Spinal cord (tissue), 9 donors: ENCODE measurements at regions not wholly inside any gene's neighbourhood (a gene's known extent, or its start where the extent isn't known, plus 50 kb on each side); places are given as distances from the start of the nearest gene placed in this dataset.
"Not testable (repeated sequence)": the region's sequence is repeated elsewhere in the genome, so short reads cannot be mapped to it uniquely, and the experiment has no call there.

Source experiments
- DNase-seq, 6 donors: peaks; one replicate each; pipeline versions ENCODE4 v3.0.0 to v3.0.0-alpha.2; 2013 to 2015; ENCODE audit warnings: low spot score in 6 of 6, low read depth in 4 of 6
- H3K27ac ChIP-seq: one replicate; pipeline ENCODE4 v1.5.1; 2013; ENCODE audit warnings: low read depth, low read length, control low read depth
- H3K27me3 ChIP-seq: one replicate; pipeline ENCODE4 v1.6.1; 2013; ENCODE audit warnings: low read length; ENCODE audit not compliant: control insufficient read depth, insufficient read depth
- H3K36me3 ChIP-seq: one replicate; pipeline ENCODE4 v1.6.1; 2013; ENCODE audit warnings: low read length; ENCODE audit not compliant: control insufficient read depth, insufficient read depth
- H3K4me1 ChIP-seq: one replicate; pipeline ENCODE4 v1.6.1; 2013; ENCODE audit warnings: low read length; ENCODE audit not compliant: control insufficient read depth, insufficient read depth
- H3K4me3 ChIP-seq: one replicate; pipeline ENCODE4 v1.5.1; 2013; ENCODE audit warnings: low read depth, low read length, control low read depth
- H3K9me3 ChIP-seq: one replicate; pipeline ENCODE4 v1.6.1; 2013; ENCODE audit warnings: low read length; ENCODE audit not compliant: control insufficient read depth, insufficient read depth
- WGBS: methylation state at CpG from one replicate; pipeline ENCODE4 v1.1.5; 2013; ENCODE audit warnings: missing lambda C conversion rate; ENCODE audit not compliant: insufficient coverage; 5-methylcytosine and 5-hydroxymethylcytosine counted together
- donor health status: healthy.

DNA sequence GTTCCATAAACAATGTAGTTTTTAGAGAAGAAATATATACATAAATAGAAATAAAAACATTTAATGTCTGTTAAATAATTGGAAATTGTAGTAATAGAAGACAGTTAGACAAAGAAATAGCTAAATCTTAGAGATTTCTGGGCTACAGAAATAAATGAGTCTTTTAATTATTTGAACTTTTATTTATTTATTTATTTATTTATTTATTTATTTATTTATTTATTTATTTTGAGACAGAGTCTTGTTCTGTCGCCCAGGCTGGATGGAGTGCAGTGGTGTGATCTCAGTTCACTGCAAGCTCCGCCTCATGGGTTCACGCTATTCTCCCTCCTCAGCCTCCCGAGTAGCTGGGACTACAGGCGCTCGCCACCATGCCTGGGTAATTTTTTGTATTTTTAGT, 486.0 kb upstream of the SLITRK5 start:
- not testable (repeated sequence) for H3K27ac ChIP-seq, DNase-seq, H3K27me3 ChIP-seq, H3K9me3 ChIP-seq, H3K4me3 ChIP-seq, H3K36me3 ChIP-seq, H3K4me1 ChIP-seq
- WGBS: 82% methylated on average over 2 of the region's 6 CpGs

DNA sequence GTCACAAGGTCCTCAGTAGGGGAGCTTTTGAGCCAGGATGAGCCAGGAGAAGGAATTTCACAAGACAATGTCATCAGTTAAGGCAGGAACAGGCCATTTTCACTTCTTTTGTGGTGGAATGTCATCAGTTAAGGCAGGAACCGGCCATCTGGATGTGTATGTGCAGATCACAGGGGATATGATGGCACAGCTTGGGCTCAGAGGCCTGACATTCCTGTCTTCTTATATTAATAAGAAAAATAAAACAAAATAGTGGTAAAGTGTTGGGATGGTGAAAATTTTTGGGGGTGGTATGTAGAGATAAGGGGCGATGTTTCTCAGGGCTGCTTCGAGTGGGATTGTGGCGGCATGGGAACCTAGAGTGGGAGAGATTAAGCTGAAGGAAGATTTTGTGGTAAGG, 484.5 kb upstream of the SLITRK5 start:
- not testable (repeated sequence) for H3K4me1 ChIP-seq, H3K9me3 ChIP-seq, H3K36me3 ChIP-seq, H3K4me3 ChIP-seq, H3K27ac ChIP-seq, DNase-seq, H3K27me3 ChIP-seq
- 100% methylated on average over 3 of the region's 4 CpGs for WGBS

DNA sequence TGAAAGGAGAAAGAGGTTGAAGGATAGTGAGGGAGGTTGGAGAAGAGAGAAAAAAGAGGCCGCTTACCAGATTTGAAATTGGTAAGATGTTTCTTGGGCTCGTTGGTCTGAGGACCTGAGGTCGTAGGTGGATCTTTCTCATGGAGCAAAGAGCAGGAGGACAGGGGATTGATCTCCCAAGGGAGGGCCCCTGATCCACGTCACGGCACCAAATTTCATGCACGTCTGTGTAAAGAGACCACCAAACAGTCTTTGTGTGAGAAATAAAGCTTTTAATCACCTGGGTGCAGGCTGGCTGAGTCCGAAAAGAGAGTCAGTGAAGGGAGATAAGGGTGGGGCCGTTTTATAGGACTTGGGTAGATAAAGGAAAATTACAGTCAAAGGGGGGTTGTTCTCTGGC, 479.7 kb upstream of the SLITRK5 start:
- not testable (repeated sequence) for H3K27me3 ChIP-seq, H3K4me1 ChIP-seq, H3K36me3 ChIP-seq, H3K27ac ChIP-seq, DNase-seq, H3K9me3 ChIP-seq, H3K4me3 ChIP-seq
- WGBS: 94% methylated on average over 4 of the region's 8 CpGs

DNA sequence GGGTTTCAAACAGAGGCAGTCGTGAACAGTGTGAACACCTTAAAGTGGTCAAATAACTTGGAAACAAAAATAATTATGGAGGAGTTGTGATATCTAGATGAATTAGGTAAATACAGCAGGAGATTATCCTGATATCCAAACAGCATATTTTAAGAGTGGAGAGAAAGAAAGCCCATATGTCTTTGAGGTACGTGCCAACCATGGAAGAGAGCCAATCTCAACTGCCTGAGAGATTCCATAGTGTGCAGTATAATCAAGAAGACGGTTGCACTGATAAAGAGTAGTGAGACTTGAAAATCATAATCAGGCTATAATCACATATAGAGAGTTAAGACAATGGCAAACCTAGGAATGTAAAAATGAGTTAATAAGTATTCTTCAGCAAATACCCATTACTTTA, 472.8 kb upstream of the SLITRK5 start:
- H3K9me3 ChIP-seq: no peaks in the 10 kb centered on the region
- H3K4me3 ChIP-seq: no peak overlapping the region
- H3K36me3 ChIP-seq: no peaks in the 10 kb centered on the region
- no peak overlapping the region for H3K27ac ChIP-seq
- WGBS: 83% methylated on average over 1 of the region's 3 CpGs
- no peaks in the 10 kb centered on the region for H3K4me1 ChIP-seq
- DNase-seq: peak in 1 of 6 donors; percentile 71
- no peaks in the 10 kb centered on the region for H3K27me3 ChIP-seq

DNA sequence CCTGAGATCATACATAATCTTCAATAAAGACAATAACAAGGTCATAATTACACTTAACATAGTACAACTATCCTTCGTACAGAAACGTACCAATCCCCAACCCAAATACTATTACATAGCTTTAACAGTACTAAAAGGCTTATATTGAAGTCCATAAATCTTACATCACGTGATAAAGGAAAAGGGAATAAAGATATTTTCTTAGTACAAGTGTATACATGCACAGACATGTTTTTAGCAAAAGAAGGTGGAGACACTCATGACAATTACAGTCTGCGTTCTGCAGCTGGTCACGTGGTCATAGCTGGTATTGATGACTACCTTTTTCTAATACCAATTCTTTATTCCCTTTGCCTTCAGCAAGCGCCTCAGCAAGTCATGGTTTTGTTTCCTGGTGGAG, 464.5 kb upstream of the SLITRK5 start:
- H3K9me3 ChIP-seq: no peaks in the 10 kb centered on the region
- no peak for DNase-seq
- WGBS: no CpG with 5 or more reads among the region's 6 CpGs
- no peaks in the 10 kb centered on the region for H3K4me1 ChIP-seq
- H3K36me3 ChIP-seq: no peaks in the 10 kb centered on the region
- no peak overlapping the region for H3K27ac ChIP-seq
- H3K27me3 ChIP-seq: no peaks in the 10 kb centered on the region
- H3K4me3 ChIP-seq: no peak overlapping the region

DNA sequence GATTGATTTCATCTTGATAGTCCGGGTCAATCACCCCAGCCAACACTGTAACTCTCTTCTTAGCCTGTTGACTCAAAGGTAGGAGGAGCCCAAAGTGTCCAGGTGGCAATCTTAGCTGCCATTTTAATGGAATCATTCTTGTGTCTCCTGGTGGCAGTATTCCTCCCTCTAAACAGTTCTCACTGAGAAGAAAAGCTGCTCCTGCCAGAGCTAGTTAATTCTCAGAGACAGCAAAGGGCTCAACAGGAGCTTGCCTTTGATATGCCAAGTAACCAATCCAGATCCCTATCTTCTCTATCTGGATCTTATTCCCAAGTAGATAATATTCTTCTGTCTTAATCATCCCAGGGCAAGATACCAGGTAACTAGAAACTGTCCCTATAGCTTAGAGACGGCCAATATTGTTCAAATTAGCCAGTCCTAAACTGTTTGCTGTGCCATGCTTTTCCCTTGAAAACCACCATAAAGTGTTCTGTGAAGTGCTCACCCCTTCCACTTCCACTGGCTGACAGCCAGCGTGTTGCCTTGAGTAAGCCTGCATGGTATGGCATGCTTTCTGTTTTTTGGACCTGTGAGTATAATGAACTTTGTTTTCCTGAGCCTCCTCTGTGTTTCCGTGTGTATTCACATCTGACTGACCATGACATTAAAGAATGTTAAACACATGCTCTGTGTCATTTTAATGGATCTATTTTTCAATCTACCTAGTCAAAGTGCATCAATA, 463.7 kb upstream of the SLITRK5 start:
- DNase-seq: no peak
- H3K27me3 ChIP-seq: no peaks in the 10 kb centered on the region
- 100% methylated on average over 1 of the region's 4 CpGs for WGBS

DNA sequence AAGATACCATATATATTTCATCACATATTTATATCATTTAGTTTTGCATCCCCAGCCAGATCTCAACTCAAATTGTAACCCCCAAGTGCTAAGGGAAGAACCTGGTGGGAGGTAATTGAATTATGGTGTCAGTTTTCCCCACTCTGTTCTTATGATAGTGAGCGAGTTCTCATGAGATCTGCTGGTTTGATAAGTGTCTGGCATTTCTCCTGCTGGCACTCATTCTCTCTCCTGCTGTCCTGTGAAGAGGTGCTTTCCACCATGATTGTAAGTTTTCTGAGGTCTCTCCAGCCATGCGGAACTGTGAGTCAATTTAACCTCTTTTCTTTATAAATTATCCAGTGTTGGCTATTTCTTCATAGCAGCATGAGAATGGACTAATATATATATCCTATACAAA, 462.5 kb upstream of the SLITRK5 start:
- WGBS: no CpG with 5 or more reads among the region's 2 CpGs
- no peaks in the 10 kb centered on the region for H3K4me1 ChIP-seq
- H3K27me3 ChIP-seq: no peaks in the 10 kb centered on the region
- H3K36me3 ChIP-seq: no peaks in the 10 kb centered on the region
- H3K27ac ChIP-seq: no peak overlapping the region
- no peak for DNase-seq
- no peak overlapping the region for H3K4me3 ChIP-seq
- H3K9me3 ChIP-seq: no peaks in the 10 kb centered on the region

More for the DNA sequence above, 463.7 kb upstream of the SLITRK5 start:
- H3K27ac ChIP-seq: no peak overlapping the region
- no peaks in the 10 kb centered on the region for H3K4me1 ChIP-seq
- no peak overlapping the region for H3K4me3 ChIP-seq
- no peaks in the 10 kb centered on the region for H3K36me3 ChIP-seq
- no peaks in the 10 kb centered on the region for H3K9me3 ChIP-seq

DNA sequence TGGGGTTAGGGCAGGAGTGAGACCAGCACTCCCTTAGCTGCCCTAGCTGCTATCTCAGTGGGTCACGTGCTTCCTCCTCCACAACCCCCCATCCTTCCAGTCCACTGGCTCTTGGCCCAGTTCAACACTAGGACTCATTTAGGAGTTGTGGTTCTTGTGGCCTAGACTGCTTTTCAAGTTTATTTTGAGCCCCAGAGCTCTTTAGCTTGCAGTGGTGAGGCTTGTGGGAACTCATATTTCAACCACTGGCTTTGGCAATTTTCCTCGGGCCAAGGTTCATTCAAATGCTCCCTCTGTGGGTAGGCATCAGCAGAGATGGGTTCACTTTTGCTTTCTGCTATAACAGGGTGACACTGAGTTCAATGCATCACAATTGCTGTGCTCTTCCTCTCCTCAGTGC, 436.2 kb upstream of the SLITRK5 start:
- no peak overlapping the region for H3K27ac ChIP-seq
- no peaks in the 10 kb centered on the region for H3K9me3 ChIP-seq
- no peaks in the 10 kb centered on the region for H3K4me1 ChIP-seq
- no peaks in the 10 kb centered on the region for H3K27me3 ChIP-seq
- 72% methylated on average over 2 of the region's 2 CpGs for WGBS
- DNase-seq: no peak
- H3K36me3 ChIP-seq: no peaks in the 10 kb centered on the region
- H3K4me3 ChIP-seq: no peak overlapping the region

DNA sequence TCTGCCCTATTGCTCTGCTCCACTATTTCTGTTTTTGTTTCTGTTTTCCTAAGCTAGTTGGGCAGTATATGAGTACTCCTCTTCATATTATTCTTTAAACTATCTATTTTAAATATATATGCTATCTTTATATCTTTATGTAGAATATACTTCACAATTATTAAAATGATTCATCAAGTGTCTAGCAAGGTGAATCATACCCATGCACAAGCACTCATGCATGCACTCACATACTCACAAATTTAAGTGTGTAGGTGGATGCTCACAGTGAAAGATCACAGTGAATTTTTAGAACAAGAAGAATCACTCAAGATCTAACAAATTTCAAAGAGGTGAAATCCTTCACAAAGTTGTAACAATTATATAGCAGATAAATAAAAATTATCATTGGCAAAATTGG, 435.6 kb upstream of the SLITRK5 start:
- Histone ChIP-seq H3K27me3 (no peaks in the 10 kb centered on the region), H3K4me1 (no peaks in the 10 kb centered on the region), H3K9me3 (no peaks in the 10 kb centered on the region), H3K36me3 (no peaks in the 10 kb centered on the region), H3K4me3 (no peak overlapping the region), H3K27ac (no peak overlapping the region)
- no peak for DNase-seq

DNA sequence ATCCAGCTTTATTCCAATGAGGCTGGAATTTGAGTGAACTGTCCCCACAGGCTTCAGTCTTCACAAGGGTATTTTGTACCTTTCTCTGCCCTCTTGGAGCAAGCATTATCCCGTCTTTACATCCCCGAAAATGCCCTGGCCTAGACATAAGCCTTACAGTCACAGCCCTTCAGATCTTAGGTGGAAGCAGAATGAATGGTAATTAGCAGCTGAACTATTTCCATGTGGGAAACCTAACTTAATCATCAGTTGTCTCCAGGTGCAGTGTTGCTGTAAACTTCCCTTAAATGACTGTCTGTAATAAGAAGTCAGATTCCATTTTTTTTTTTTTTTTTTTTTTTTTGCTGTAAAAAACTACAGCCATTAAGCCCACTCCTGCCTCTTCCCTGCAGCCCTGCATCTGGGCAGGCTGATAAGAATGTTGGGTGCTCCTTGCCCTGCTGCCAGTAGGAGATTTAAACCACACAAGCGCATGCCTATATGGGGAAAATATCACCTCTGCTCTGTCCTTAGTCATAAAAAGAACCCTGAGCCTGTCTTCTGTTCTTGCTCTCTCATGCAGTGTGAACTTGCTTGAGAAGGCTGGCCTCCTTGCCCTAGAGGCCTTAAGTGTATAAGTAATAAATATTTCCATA, 426.8 kb upstream of the SLITRK5 start:
- Histone ChIP-seq H3K27ac (no peak overlapping the region), H3K4me1 (no peaks in the 10 kb centered on the region), H3K4me3 (no peak overlapping the region), H3K9me3 (no peaks in the 10 kb centered on the region), H3K27me3 (no peaks in the 10 kb centered on the region), H3K36me3 (no peaks in the 10 kb centered on the region)
- no peak for DNase-seq
- WGBS: no CpG with 5 or more reads among the region's 3 CpGs
